NCI-H2107 treated with DMSO at 0.1 percent for 48 hours (cell line): ENCODE measurements at regions not wholly inside any gene's neighbourhood (a gene's known extent, or its start where the extent isn't known, plus 50 kb on each side); places are given as distances from the start of the nearest gene placed in this dataset.

Experiments
- DNase-seq: peaks from one replicate; lab custom pipeline; 2025; ENCODE audit not compliant: unreplicated experiment; lab: John Stamatoyannopoulos, UW

GRCh38 chr11:112398798-112399478 is 138.3 kb upstream of the PLET1 start:
- DNase-seq, result no peak

- no peak for DNase-seq
Measured at GRCh38 chr11:112400476-112401014, 139.9 kb upstream of the PLET1 start.

GRCh38 chr11:112401036-112401769 is 140.5 kb upstream of the PLET1 start:
- DNase-seq, result no peak

- DNase-seq, result no peak
Measured at GRCh38 chr11:112403432-112403831, 142.8 kb upstream of the PLET1 start.

DNA sequence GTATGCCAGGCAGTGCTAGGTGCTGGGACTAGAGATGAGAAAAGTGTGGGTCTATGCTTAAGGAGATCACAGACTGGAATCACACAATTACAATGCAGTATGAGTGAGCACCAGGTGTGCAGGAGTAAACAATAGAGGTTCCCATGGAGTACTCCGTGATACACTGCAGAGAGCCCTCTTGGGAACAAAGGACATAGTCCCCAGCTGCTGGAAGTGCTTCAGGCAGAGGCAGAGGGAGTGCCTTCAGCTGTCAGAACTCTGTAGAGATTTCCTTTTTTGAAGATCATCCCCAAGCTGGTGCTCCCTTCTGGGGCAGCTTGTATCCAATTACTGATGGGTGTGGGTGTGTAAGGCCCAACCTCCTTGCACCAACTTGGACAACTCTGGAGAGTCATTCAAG is 143.5 kb upstream of the PLET1 start:
- peak; percentile 94 for DNase-seq

- DNase-seq, result no peak
Measured at GRCh38 chr11:112408517-112408916, 147.9 kb upstream of the PLET1 start.

- no peak for DNase-seq
Measured at GRCh38 chr11:112410325-112410724, 149.7 kb upstream of the PLET1 start.

DNA sequence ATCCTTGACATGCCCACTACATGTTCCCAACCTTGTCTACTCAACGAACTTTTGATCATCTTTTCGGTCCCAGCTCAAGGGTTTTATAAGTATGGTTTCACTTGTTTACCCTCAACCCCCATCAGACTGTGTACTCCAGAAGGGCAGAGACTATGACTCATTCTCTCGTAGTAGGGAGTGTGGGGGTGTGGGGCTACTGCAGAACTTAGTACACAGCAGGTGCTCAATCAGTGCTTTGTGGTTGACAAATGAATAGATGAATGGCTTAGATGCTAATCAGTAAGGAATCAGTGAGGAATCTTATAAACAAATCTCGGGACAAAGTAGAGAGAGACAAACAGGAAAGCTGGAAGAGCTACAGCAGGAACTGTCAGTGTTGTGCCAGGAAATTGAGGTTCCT is 151.7 kb upstream of the PLET1 start:
- no peak for DNase-seq

DNA sequence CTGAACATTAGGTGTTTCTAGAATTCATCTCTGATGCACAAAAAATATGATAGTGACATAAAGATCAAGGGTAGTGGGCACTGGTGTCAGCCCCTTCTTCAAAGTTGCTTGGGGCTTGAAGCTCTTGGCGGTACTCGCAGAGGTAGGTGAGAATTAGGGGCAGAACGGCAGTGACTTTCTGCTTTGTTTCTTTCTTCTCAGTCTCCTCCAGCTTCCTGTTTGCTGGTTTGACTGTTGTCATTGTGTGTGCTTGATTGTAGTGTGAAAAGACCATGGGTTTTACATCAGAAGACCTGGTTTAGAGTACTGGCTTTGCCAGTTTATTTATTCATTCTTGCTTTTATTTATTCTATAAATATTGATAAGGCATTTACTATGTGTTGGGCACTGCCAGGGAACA is 156.7 kb upstream of the PLET1 start:
- no peak for DNase-seq

- DNase-seq, result no peak
Measured at GRCh38 chr11:112418438-112418837, 157.8 kb upstream of the PLET1 start.

DNA sequence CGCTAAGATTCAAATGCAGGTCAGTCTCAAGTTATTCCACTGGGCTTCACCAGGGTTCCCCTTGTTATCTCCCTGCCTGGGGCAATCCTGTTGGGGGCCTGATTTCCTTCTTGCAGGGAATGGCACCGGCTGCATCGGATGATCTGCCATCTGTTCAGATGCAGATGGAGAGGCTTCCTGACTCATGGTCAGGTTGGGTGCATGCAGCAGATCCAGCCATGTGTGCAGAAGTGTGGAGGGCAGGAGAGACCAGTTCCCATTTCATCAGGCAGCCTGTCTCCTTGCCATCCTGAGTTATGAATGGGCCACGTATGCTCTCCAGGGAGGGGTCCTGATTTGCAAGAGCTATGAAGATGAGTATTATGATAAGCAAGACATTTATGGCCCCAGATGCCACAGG is 161.2 kb upstream of the PLET1 start:
- DNase-seq, result no peak

DNA sequence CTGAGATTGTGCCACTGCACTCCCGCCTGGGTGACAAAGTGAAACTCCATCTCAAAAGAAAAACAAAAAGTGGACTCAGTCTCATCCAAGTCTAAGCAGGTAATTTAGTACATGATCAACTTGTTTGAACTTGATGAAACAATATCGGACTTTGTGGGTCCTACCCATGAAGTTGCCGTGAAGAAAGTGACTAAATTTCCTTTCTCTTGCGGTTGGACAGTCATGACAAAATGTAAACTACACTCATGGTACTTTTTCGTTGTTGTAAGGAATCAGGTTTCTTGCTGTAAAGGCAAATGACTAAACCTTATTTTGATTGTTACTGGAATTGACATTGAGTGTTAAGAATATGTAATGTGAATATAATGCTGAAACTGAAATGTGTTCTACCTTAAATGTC is 164.5 kb upstream of the PLET1 start:
- DNase-seq, result no peak

GRCh38 chr11:112437096-112437495 is 176.4 kb upstream of the PLET1 start:
- DNase-seq, result no peak

DNA sequence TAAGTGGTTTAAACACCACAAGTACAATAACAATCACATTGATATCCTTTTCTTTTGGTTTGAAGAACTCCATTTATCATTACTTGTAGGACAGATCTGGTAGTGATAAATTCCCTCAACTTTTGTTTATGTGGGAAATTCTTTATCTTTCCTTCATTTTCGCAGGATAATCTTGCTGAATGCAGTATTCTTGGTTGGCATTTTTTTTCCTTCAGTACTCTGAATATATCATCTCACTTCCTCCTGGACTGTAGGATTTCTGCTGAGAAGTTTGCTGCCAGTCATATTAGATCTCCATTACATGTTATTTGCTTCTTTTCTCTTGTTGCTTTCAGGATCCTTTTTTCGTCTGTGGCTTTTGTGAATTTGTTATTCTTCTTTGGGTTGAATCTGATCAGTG is 179.0 kb upstream of the PLET1 start:
- DNase-seq, result no peak

GRCh38 chr11:112440518-112440917 is 179.9 kb upstream of the PLET1 start:
- DNase-seq, result no peak

GRCh38 chr11:112448168-112448567 is 187.5 kb upstream of the PLET1 start:
- DNase-seq, result no peak

- no peak for DNase-seq
Measured at GRCh38 chr11:112448806-112449205, 188.1 kb upstream of the PLET1 start.

- no peak for DNase-seq
Measured at GRCh38 chr11:112451250-112451649, 190.6 kb upstream of the PLET1 start.

GRCh38 chr11:112453601-112454577 is 193.2 kb upstream of the PLET1 start:
- no peak for DNase-seq

DNA sequence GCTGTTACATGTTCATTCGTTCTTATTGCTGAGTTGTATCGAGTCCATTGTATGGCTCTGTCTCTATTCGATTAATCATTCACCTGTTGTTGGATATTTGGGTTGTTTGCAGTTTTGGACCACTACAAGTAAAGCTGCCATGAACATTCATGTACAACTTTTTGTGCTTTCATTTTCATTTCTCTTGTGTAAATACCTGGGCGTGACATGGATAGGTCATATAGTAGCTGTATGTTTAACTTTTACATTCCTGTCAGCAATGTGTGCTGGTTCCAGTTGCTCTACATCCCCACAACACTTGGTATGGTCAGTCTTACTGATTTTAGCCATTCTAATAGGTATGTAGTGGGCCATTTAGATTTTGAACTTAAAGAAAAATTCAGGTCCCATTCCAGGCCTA is 194.2 kb upstream of the PLET1 start:
- DNase-seq, result no peak

GRCh38 chr11:112455791-112456190 is 195.1 kb upstream of the PLET1 start:
- DNase-seq, result no peak
